ENCODE measurements at regions not wholly inside any gene's neighbourhood (a gene's known extent, or its start where the extent isn't known, plus 50 kb on each side); places are given as distances from the start of the nearest gene placed in this dataset.
"Not testable (repeated sequence)": the region's sequence is repeated elsewhere in the genome, so short reads cannot be mapped to it uniquely, and the experiment has no call there.

DNA sequence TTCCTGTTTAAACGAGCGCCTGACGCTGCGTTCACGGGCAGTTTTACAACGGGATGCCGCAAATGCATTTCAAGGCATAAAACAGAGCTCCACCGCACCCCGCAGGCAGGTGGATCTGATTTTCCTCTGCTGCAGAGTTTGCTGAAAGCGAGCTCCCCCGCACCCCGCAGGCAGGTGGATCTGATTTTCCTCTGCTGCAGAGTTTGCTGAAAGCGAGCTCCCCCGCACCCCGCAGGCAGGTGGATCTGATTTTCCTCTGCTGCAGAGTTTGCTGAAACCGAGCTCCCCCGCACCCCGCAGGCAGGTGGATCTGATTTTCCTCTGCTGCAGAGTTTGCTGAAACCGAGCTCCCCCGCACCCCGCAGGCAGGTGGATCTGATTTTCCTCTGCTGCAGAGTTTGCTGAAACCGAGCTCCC, 120.6 kb upstream of the LPCAT1 start:
- DNase-seq, ATAC-seq: not testable (repeated sequence)
- intact Hi-C loops (cut with DNase I): loop anchor here (10.0 kb wide), 3 partner anchors 170 to 480 kb away; no protein-coding TSS in a partner anchor

DNA sequence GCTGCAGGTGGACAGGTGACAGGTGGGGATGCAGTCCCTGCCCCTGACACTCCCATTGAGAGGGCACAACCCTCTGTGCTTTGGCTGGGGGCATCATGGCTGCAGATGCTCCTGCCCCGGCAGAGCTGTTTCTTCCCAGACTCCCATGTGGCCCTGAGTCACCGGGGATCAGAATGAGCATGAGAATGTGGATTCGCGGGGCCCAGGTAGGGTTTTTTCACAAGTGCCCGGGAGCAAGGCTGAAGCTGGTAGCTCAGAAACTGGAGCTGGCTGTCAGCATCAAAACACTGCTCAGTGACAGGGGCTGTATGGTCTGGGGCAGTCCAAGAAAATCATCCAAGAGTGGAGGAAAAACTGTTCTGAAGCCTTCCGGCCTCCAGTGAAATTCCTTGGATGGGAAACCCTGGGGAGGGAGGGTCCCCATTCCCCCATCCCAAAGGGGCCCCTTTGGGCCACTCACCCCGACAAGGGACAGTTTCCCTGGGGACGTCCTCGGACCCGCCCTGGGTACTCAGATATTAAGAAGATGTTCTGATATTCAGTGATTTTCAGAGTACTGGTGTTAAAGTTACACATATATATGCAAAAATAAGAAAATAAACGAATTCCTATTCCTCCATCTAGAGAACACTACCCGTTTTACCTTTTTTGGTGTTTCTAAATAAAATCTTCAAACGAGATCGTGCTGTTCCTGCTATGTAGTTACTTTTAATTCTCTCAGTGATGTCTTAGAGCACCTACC, 120.1 kb upstream of the LPCAT1 start:
- DNase-seq: no peak
- no peak for ATAC-seq
- intact Hi-C loops (cut with DNase I): loop anchor here (10.0 kb wide), 3 partner anchors 169 to 479 kb away; no protein-coding TSS in a partner anchor

DNA sequence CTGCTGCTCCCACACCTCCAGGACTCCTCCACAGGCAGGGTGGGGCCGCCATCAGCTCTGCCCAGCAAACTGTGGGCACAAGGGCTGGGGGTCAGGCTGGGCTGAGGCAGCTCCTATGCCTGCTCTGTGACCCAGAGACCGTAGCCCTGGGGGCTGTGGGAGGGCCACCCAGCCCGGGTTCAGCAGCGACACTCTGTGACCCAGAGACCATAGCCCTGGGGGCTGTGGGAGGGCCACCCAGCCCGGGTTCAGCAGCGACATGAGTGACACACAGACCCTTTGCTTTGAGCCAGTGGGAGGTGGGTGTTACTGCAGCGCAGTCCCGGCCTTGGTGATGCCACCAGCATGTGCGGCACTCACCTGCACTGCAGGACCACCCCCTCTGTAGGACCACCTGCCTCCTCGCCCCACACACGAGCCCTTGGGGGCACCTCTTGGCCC, 118.9 kb upstream of the LPCAT1 start:
- ATAC-seq: no peak
- intact Hi-C loops (cut with DNase I): loop anchor here (10.0 kb wide), 3 partner anchors 168 to 478 kb away; no protein-coding TSS in a partner anchor
- DNase-seq: no peak

GRCh38 chr5:1642221-1642620, 118.5 kb upstream of the LPCAT1 start:
- DNase-seq (no peak), ATAC-seq (no peak)
- intact Hi-C loops (cut with DNase I): loop anchor here (10.0 kb wide), 3 partner anchors 167 to 477 kb away; no protein-coding TSS in a partner anchor

- peak; percentile 63 to 79 for ATAC-seq
- peak; percentile 83 for DNase-seq
- intact Hi-C loops (cut with DNase I): loop anchor here (10.0 kb wide), 3 partner anchors 167 to 477 kb away; no protein-coding TSS in a partner anchor
These were observed 117.9 kb upstream of the LPCAT1 start for GRCh38 chr5:1641560-1642166.

GRCh38 chr5:1641041-1641440, 117.3 kb upstream of the LPCAT1 start:
- intact Hi-C loops (cut with DNase I): loop anchor here (10.0 kb wide), 3 partner anchors 166 to 476 kb away; no protein-coding TSS in a partner anchor
- DNase-seq (no peak), ATAC-seq (no peak)

- no peak for DNase-seq
- intact Hi-C loops (cut with DNase I): loop anchor here (10.0 kb wide), 3 partner anchors 166 to 476 kb away; no protein-coding TSS in a partner anchor
- ATAC-seq: no peak
These were observed 116.7 kb upstream of the LPCAT1 start for GRCh38 chr5:1640421-1640881.

GRCh38 chr5:1639757-1640156, 116.0 kb upstream of the LPCAT1 start:
- no peak for DNase-seq
- intact Hi-C loops (cut with DNase I): loop anchor here (10.0 kb wide), 3 partner anchors 165 to 475 kb away; no protein-coding TSS in a partner anchor
- ATAC-seq: no peak

GRCh38 chr5:1638658-1639400, 115.1 kb upstream of the LPCAT1 start:
- ATAC-seq (no peak), DNase-seq (no peak)
- intact Hi-C loops (cut with DNase I): no loop called here

GRCh38 chr5:1637639-1638481, 114.1 kb upstream of the LPCAT1 start:
- intact Hi-C loops (cut with DNase I): no loop called here
- DNase-seq (no peak), ATAC-seq (no peak)

GRCh38 chr5:1636981-1637638, 113.3 kb upstream of the LPCAT1 start:
- DNase-seq (no peak), ATAC-seq (no peak)
- intact Hi-C loops (cut with DNase I): no loop called here

GRCh38 chr5:1636208-1636770, 112.5 kb upstream of the LPCAT1 start:
- ATAC-seq: not testable (repeated sequence)

DNA sequence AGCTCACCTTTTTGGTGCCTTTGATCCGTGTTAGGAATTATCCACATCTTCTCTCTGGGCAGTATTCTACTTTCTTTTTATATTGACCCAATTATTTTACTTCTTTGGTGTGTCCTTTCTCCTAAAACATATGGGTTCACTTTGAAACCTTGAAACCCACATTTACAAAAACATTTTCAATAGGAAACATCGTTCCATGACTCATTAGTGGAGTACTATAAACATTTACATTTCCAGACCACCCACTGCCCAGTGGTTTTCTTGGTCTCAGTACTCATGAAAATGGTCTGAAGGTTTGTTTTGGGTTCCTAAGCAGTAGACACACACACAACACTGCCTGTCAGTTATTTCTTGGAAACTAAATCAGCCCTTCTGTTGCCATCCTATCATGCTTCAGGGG, 111.7 kb upstream of the LPCAT1 start:
- DNase-seq; intact Hi-C loops (cut with DNase I); ATAC-seq: not testable (repeated sequence)

More at GRCh38 chr5:1636208-1636770, 112.5 kb upstream of the LPCAT1 start:
- intact Hi-C loops (cut with DNase I); DNase-seq: not testable (repeated sequence)

GRCh38 chr5:1634337-1634661, 110.5 kb upstream of the LPCAT1 start:
- intact Hi-C loops (cut with DNase I): no loop called here
- no peak for ATAC-seq

GRCh38 chr5:1633605-1634336, 110.0 kb upstream of the LPCAT1 start:
- peak; percentile 88 for DNase-seq
- intact Hi-C loops (cut with DNase I): no loop called here
- peak; percentile 98 to 99 for ATAC-seq

More at GRCh38 chr5:1634337-1634661, 110.5 kb upstream of the LPCAT1 start:
- DNase-seq: no peak

- ATAC-seq; intact Hi-C loops (cut with DNase I); DNase-seq: not testable (repeated sequence)
These were observed 107.2 kb upstream of the LPCAT1 start for GRCh38 chr5:1631004-1631403.

DNA sequence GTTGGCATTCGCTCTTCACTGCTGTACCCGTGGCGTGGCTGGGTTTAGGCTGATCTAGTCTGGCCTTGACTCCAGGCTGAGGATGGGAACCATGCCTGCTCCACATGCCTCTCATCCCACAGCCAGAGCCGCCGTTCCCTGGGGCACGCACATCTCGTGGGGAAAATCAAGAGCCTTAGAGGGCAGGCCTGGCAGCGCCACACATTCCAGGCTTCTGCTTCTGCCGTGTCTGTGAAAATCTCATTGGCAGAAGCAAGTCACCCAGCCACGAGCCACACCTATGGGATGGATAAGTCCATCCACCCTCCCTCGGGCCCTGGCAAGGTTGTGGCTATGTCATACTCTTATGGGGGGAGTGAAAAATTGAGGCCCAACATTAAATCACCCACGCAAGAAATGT, 102.6 kb upstream of the LPCAT1 start:
- DNase-seq; intact Hi-C loops (cut with DNase I); ATAC-seq: not testable (repeated sequence)
